Subcutaneous abdominal adipose tissue (tissue), 5 donors: ENCODE measurements at regions not wholly inside any gene's neighbourhood (a gene's known extent, or its start where the extent isn't known, plus 50 kb on each side); places are given as distances from the start of the nearest gene placed in this dataset.

Source experiments
- H3K27ac ChIP-seq: one replicate; pipeline ENCODE4 v1.7.0; 2013; ENCODE audit warnings: low read depth, mild to moderate bottlenecking, inconsistent platforms, low read length, moderate library complexity
- H3K27me3 ChIP-seq, 5 donors: one replicate each; pipeline ENCODE4 v1.7.0; 2013; ENCODE audit warnings: low read length in 5 of 5, inconsistent platforms in 1 of 5; ENCODE audit not compliant: control insufficient read depth in 5 of 5, insufficient read depth in 4 of 5
- H3K36me3 ChIP-seq, 5 donors: one replicate each; pipeline ENCODE4 v1.7.0; 2013; ENCODE audit warnings: low read length in 5 of 5; ENCODE audit not compliant: control insufficient read depth in 5 of 5, insufficient read depth in 5 of 5
- H3K4me1 ChIP-seq, 5 donors: one replicate each; pipeline ENCODE4 v1.7.0; 2013; ENCODE audit warnings: low read length in 5 of 5, mild to moderate bottlenecking in 3 of 5, moderate library complexity in 1 of 5; ENCODE audit not compliant: control insufficient read depth in 5 of 5, insufficient read depth in 5 of 5
- H3K4me3 ChIP-seq, 5 donors: one replicate each; pipeline ENCODE4 v1.7.0; 2013; ENCODE audit warnings: low read length in 5 of 5, low read depth in 1 of 5
- H3K9ac ChIP-seq, 5 donors: one replicate each; pipeline ENCODE4 v1.7.0; 2013; ENCODE audit warnings: low read length in 5 of 5, mild to moderate bottlenecking in 4 of 5, moderate library complexity in 3 of 5
- H3K9me3 ChIP-seq, 5 donors: one replicate each; pipeline ENCODE4 v1.7.0; 2013; ENCODE audit warnings: low read length in 5 of 5; ENCODE audit not compliant: control insufficient read depth in 5 of 5
- donor health status: healthy.
- donor health status: healthy.
- donor health status: healthy.
- donor health status: healthy.
- donor health status: healthy.

- no peaks in the 10 kb centered on the region for H3K4me1 ChIP-seq
- H3K27me3 ChIP-seq: no peaks in the 10 kb centered on the region
- H3K4me3 ChIP-seq: no peak overlapping the region
- H3K27ac ChIP-seq: no peak overlapping the region
- no peaks in the 10 kb centered on the region for H3K9me3 ChIP-seq
- H3K9ac ChIP-seq: no peak overlapping the region
- H3K36me3 ChIP-seq: no peaks in the 10 kb centered on the region
Measured at GRCh38 chr1:239006276-239006675, 380.1 kb upstream of the CHRM3 start.

- H3K36me3 ChIP-seq: no peaks in the 10 kb centered on the region
- no peaks in the 10 kb centered on the region for H3K27me3 ChIP-seq
- H3K4me1 ChIP-seq: no peaks in the 10 kb centered on the region
- no peak overlapping the region for H3K9ac ChIP-seq
- H3K27ac ChIP-seq: no peak overlapping the region
- H3K9me3 ChIP-seq: no peaks in the 10 kb centered on the region
- no peak overlapping the region for H3K4me3 ChIP-seq
Measured at GRCh38 chr1:238999944-239000343, 386.4 kb upstream of the CHRM3 start.

- H3K4me1 ChIP-seq: no peaks in the 10 kb centered on the region
- H3K9me3 ChIP-seq: no peaks in the 10 kb centered on the region
- H3K27me3 ChIP-seq: no peaks in the 10 kb centered on the region
- no peak overlapping the region for H3K27ac ChIP-seq
- no peak overlapping the region for H3K9ac ChIP-seq
- no peak overlapping the region for H3K4me3 ChIP-seq
- no peaks in the 10 kb centered on the region for H3K36me3 ChIP-seq
Measured at GRCh38 chr1:238998577-238998976, 387.8 kb upstream of the CHRM3 start.

GRCh38 chr1:238991765-238992495, 394.4 kb upstream of the CHRM3 start:
- Histone ChIP-seq H3K4me3 (no peak overlapping the region), H3K36me3 (no peaks in the 10 kb centered on the region), H3K27me3 (no peaks in the 10 kb centered on the region), H3K4me1 (no peaks in the 10 kb centered on the region), H3K27ac (no peak overlapping the region), H3K9me3 (peaks cover 0 to 4% (median 0%) of the 10 kb centered on the region in 5 donors), H3K9ac (no peak overlapping the region)

- H3K4me3 ChIP-seq: no peak overlapping the region
- H3K27ac ChIP-seq: no peak overlapping the region
- no peaks in the 10 kb centered on the region for H3K36me3 ChIP-seq
- peaks cover 0 to 4% (median 0%) of the 10 kb centered on the region in 5 donors for H3K9me3 ChIP-seq
- no peaks in the 10 kb centered on the region for H3K4me1 ChIP-seq
- no peak overlapping the region for H3K9ac ChIP-seq
- H3K27me3 ChIP-seq: no peaks in the 10 kb centered on the region
Measured at GRCh38 chr1:238985312-238985711, 401.1 kb upstream of the CHRM3 start.

- no peak overlapping the region for H3K9ac ChIP-seq
- H3K9me3 ChIP-seq: peaks cover 0 to 2% (median 0%) of the 10 kb centered on the region in 5 donors
- H3K4me1 ChIP-seq: no peaks in the 10 kb centered on the region
- H3K27ac ChIP-seq: no peak overlapping the region
- H3K4me3 ChIP-seq: no peak overlapping the region
- H3K36me3 ChIP-seq: no peaks in the 10 kb centered on the region
- no peaks in the 10 kb centered on the region for H3K27me3 ChIP-seq
Measured at GRCh38 chr1:238982736-238983135, 403.6 kb upstream of the CHRM3 start.

GRCh38 chr1:238981317-238981933, 404.9 kb upstream of the CHRM3 start:
- Histone ChIP-seq H3K27me3 (no peaks in the 10 kb centered on the region), H3K4me3 (no peak overlapping the region), H3K36me3 (no peaks in the 10 kb centered on the region), H3K27ac (no peak overlapping the region), H3K9me3 (no peaks in the 10 kb centered on the region), H3K9ac (no peak overlapping the region), H3K4me1 (no peaks in the 10 kb centered on the region)

GRCh38 chr1:238980053-238980452, 406.3 kb upstream of the CHRM3 start:
- Histone ChIP-seq H3K4me1 (no peaks in the 10 kb centered on the region), H3K4me3 (no peak overlapping the region), H3K36me3 (no peaks in the 10 kb centered on the region), H3K27me3 (no peaks in the 10 kb centered on the region), H3K27ac (no peak overlapping the region), H3K9me3 (no peaks in the 10 kb centered on the region), H3K9ac (no peak overlapping the region)

- no peak overlapping the region for H3K4me3 ChIP-seq
- no peaks in the 10 kb centered on the region for H3K9me3 ChIP-seq
- H3K36me3 ChIP-seq: no peaks in the 10 kb centered on the region
- no peaks in the 10 kb centered on the region for H3K4me1 ChIP-seq
- no peak overlapping the region for H3K9ac ChIP-seq
- H3K27me3 ChIP-seq: no peaks in the 10 kb centered on the region
- no peak overlapping the region for H3K27ac ChIP-seq
Measured at GRCh38 chr1:238964631-238965030, 421.7 kb upstream of the CHRM3 start.

- H3K9me3 ChIP-seq: no peaks in the 10 kb centered on the region
- no peak overlapping the region for H3K27ac ChIP-seq
- no peaks in the 10 kb centered on the region for H3K36me3 ChIP-seq
- no peak overlapping the region for H3K4me3 ChIP-seq
- H3K9ac ChIP-seq: no peak overlapping the region
- H3K4me1 ChIP-seq: no peaks in the 10 kb centered on the region
- no peaks in the 10 kb centered on the region for H3K27me3 ChIP-seq
Measured at GRCh38 chr1:238962941-238963340, 423.4 kb upstream of the CHRM3 start.
